MM.1S (cell line): ENCODE measurements at regions not wholly inside any gene's neighbourhood (a gene's known extent, or its start where the extent isn't known, plus 50 kb on each side); places are given as distances from the start of the nearest gene placed in this dataset.

Source experiments
- DNase-seq: peaks from one replicate; pipeline ENCODE4 v3.0.0-alpha.2; 2015
- H2AFZ ChIP-seq: fragments of 300-600 bp; sonication (generic); 2 replicates; pipeline ENCODE4 v1.6.0; 2016; ENCODE audit warnings: antibody characterized with exemption, low read length
- H3F3A ChIP-seq: fragments of 300-600 bp; sonication (generic); 2 replicates; pipeline ENCODE4 v1.6.1; 2016; ENCODE audit warnings: mild to moderate bottlenecking, antibody characterized with exemption, low read length, moderate library complexity, mixed read lengths; ENCODE audit not compliant: insufficient read depth
- H3K27ac ChIP-seq: fragments of 300-600 bp; sonication (generic); 2 replicates; pipeline ENCODE4 v1.5.1; 2016; ENCODE audit warnings: mild to moderate bottlenecking, low read length
- H3K27me3 ChIP-seq: fragments of 300-600 bp; sonication (generic); replicated peaks from 2 replicates; pipeline ENCODE4 v1.6.0; 2016; ENCODE audit warnings: low read length; ENCODE audit not compliant: insufficient read depth
- H3K36me3 ChIP-seq: fragments of 300-600 bp; sonication (generic); replicated peaks from 2 replicates; pipeline ENCODE4 v1.6.1; 2016; ENCODE audit warnings: mild to moderate bottlenecking, low read length, mixed read lengths; ENCODE audit not compliant: insufficient read depth
- H3K4me1 ChIP-seq: fragments of 300-600 bp; sonication (generic); 2 replicates; pipeline ENCODE4 v1.6.1; 2016; ENCODE audit warnings: low read length, mixed read lengths
- H3K4me2 ChIP-seq: fragments of 300-600 bp; sonication (generic); 2 replicates; pipeline ENCODE4 v1.6.0; 2016; ENCODE audit warnings: low read depth, low read length
- H3K4me3 ChIP-seq: fragments of 300-600 bp; sonication (generic); 2 replicates; pipeline ENCODE4 v1.5.1; 2016; ENCODE audit warnings: low read length, mixed read lengths
- H3K79me2 ChIP-seq: fragments of 300-600 bp; sonication (generic); 2 replicates; pipeline ENCODE4 v1.6.1; 2016; ENCODE audit warnings: mixed run types, low read length, mixed read lengths
- H3K9ac ChIP-seq: fragments of 300-600 bp; sonication (generic); 2 replicates; pipeline ENCODE4 v1.6.1; 2016; ENCODE audit warnings: low read length, mixed read lengths
- H3K9me2 ChIP-seq: fragments of 300-600 bp; sonication (generic); replicated peaks from 2 replicates; pipeline ENCODE4 v1.6.1; 2016; ENCODE audit warnings: mild to moderate bottlenecking, low read length, mixed read lengths; ENCODE audit not compliant: insufficient read depth
- H3K9me3 ChIP-seq: fragments of 300-600 bp; sonication (generic); replicated peaks from 2 replicates; pipeline ENCODE4 v1.6.1; 2016; ENCODE audit warnings: mild to moderate bottlenecking, low read length, mixed read lengths; ENCODE audit not compliant: insufficient read depth
- H4K20me1 ChIP-seq: fragments of 300-600 bp; sonication (generic); 2 replicates; pipeline ENCODE4 v1.6.1; 2016; ENCODE audit warnings: mild to moderate bottlenecking, low read length, moderate library complexity, mixed read lengths; ENCODE audit not compliant: insufficient read depth
- EZH2 ChIP-seq: fragments of 300-600 bp; sonication (generic); optimal IDR thresholded peaks from 2 replicates; pipeline ENCODE3; 2017; ENCODE audit warnings: low read depth, mild to moderate bottlenecking, antibody characterized with exemption, low read length, mixed read lengths
- EZH2phosphoT487 ChIP-seq: fragments of 300-600 bp; sonication (generic); IDR thresholded peaks from 2 replicates; pipeline ENCODE4 v1.6.1; 2018; ENCODE audit warnings: antibody characterized with exemption, low read length
- TF ChIP-seq, protein P1 (sequence below): fragments of 300-600 bp; sonication (generic); IDR thresholded peaks from 2 replicates; pipeline ENCODE4 v1.5.1; 2016; ENCODE audit warnings: antibody characterized with exemption, low read length, mixed read lengths

- Histone ChIP-seq H3K79me2 (no peaks in the 10 kb centered on the region), H3K27ac (no peak overlapping the region), H3K9me3 (no peaks in the 10 kb centered on the region), H2AFZ (no peak overlapping the region), H3K9ac (no peak overlapping the region), H3K4me2 (no peak overlapping the region), H4K20me1 (no peaks in the 10 kb centered on the region), H3K27me3 (no peaks in the 10 kb centered on the region), H3K36me3 (no peaks in the 10 kb centered on the region), H3K9me2 (no peaks in the 10 kb centered on the region), H3K4me1 (no peaks in the 10 kb centered on the region), H3K4me3 (no peak overlapping the region), H3F3A (no peaks in the 10 kb centered on the region)
- DNase-seq: no peak
- TF ChIP-seq EZH2phosphoT487 (no peak), EZH2 (no peak)
- TF ChIP-seq, protein P1, sequence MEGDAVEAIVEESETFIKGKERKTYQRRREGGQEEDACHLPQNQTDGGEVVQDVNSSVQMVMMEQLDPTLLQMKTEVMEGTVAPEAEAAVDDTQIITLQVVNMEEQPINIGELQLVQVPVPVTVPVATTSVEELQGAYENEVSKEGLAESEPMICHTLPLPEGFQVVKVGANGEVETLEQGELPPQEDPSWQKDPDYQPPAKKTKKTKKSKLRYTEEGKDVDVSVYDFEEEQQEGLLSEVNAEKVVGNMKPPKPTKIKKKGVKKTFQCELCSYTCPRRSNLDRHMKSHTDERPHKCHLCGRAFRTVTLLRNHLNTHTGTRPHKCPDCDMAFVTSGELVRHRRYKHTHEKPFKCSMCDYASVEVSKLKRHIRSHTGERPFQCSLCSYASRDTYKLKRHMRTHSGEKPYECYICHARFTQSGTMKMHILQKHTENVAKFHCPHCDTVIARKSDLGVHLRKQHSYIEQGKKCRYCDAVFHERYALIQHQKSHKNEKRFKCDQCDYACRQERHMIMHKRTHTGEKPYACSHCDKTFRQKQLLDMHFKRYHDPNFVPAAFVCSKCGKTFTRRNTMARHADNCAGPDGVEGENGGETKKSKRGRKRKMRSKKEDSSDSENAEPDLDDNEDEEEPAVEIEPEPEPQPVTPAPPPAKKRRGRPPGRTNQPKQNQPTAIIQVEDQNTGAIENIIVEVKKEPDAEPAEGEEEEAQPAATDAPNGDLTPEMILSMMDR: no peak
These were observed 2148.4 kb upstream of the CELF4 start for GRCh38 chr18:39713961-39714360.

- Histone ChIP-seq H3F3A (no peaks in the 10 kb centered on the region), H3K4me2 (no peak overlapping the region), H3K36me3 (no peaks in the 10 kb centered on the region), H3K9me3 (no peaks in the 10 kb centered on the region), H4K20me1 (no peaks in the 10 kb centered on the region), H3K27ac (no peak overlapping the region), H2AFZ (no peak overlapping the region), H3K9ac (no peak overlapping the region), H3K4me1 (no peaks in the 10 kb centered on the region), H3K27me3 (no peaks in the 10 kb centered on the region), H3K79me2 (no peaks in the 10 kb centered on the region), H3K9me2 (no peaks in the 10 kb centered on the region), H3K4me3 (no peak overlapping the region)
- TF ChIP-seq EZH2 (no peak), EZH2phosphoT487 (no peak)
- TF ChIP-seq, protein P1: no peak
- DNase-seq: no peak
These were observed 2146.1 kb upstream of the CELF4 start for GRCh38 chr18:39711701-39712100.

DNA sequence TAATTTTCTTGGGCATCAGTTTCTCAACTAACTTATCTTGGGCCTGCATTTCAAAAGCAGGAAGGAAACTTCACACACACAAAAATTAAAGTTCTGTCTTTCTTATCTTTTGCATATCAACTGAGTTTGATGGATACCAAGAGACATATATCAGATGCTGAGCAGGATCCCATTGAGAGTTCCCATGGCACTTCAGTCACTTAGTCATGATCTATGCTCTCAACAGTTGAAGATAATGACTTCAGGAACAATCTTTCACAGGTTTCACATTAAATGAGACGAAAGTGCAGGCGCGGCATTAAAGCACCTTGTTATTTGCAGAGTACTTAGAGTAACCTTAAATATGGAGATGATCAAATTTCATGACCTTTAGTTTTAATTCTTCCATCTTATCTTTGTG lies 2139.8 kb upstream of the CELF4 start:
- H3K79me2 ChIP-seq: no peaks in the 10 kb centered on the region
- no peaks in the 10 kb centered on the region for H3K9me2 ChIP-seq
- no peak overlapping the region for H3K9ac ChIP-seq
- H3K9me3 ChIP-seq: no peaks in the 10 kb centered on the region
- H3K4me1 ChIP-seq: no peaks in the 10 kb centered on the region
- TF ChIP-seq EZH2 (no peak), EZH2phosphoT487 (no peak)
- TF ChIP-seq, protein P1: no peak
- H3K4me2 ChIP-seq: no peak overlapping the region
- no peak overlapping the region for H3K27ac ChIP-seq
- no peaks in the 10 kb centered on the region for H3F3A ChIP-seq
- H2AFZ ChIP-seq: no peak overlapping the region
- no peak for DNase-seq
- H3K27me3 ChIP-seq: no peaks in the 10 kb centered on the region
- H4K20me1 ChIP-seq: no peaks in the 10 kb centered on the region
- H3K36me3 ChIP-seq: no peaks in the 10 kb centered on the region
- no peak overlapping the region for H3K4me3 ChIP-seq
